ENCODE measurements at regions not wholly inside any gene's neighbourhood (a gene's known extent, or its start where the extent isn't known, plus 50 kb on each side); places are given as distances from the start of the nearest gene placed in this dataset.

GRCh38 chr1:194069168-194069830, 882.9 kb upstream of the B3GALT2 start:
- Mint-ChIP-seq H3K9me3 (no peaks in the 10 kb centered on the region), H3K4me1 (ENCODE audit: low read depth) (peaks cover 15% of the 10 kb centered on the region), H3K27ac (no peak overlapping the region), H3K27me3 (ENCODE audit: insufficient read depth) (no peaks in the 10 kb centered on the region), H3K36me3 (ENCODE audit: low read depth) (no peaks in the 10 kb centered on the region), H3K4me3 (no peak overlapping the region)
- TF ChIP-seq CTCF (IDR thresholded peaks at IDR 0.05), result no peak
- no peak for DNase-seq

GRCh38 chr1:194068446-194069167, 882.2 kb upstream of the B3GALT2 start:
- Mint-ChIP-seq H3K9me3 (no peaks in the 10 kb centered on the region), H3K27me3 (ENCODE audit: insufficient read depth) (no peaks in the 10 kb centered on the region), H3K36me3 (ENCODE audit: low read depth) (no peaks in the 10 kb centered on the region), H3K27ac (peak overlapping the region; percentile 3; the same call in 1 of the 2 replicates), H3K4me1 (ENCODE audit: low read depth) (peaks cover 15% of the 10 kb centered on the region), H3K4me3 (no peak overlapping the region)
- no peak for TF ChIP-seq CTCF (IDR thresholded peaks at IDR 0.05)
- no peak for DNase-seq

- DNase-seq, result peak; percentile 78
- no peaks in the 10 kb centered on the region for H3K9me3 Mint-ChIP-seq
- no peak overlapping the region for H3K4me3 Mint-ChIP-seq
- H3K27me3 Mint-ChIP-seq (ENCODE audit: insufficient read depth), result no peaks in the 10 kb centered on the region
- H3K4me1 Mint-ChIP-seq (ENCODE audit: low read depth), result peaks cover 19% of the 10 kb centered on the region
- TF ChIP-seq CTCF (IDR thresholded peaks at IDR 0.05), result no peak
- H3K36me3 Mint-ChIP-seq (ENCODE audit: low read depth), result no peaks in the 10 kb centered on the region
- H3K27ac Mint-ChIP-seq, result peak overlapping the region; percentile 3; the same call in 1 of the 2 replicates
Observed at GRCh38 chr1:194067772-194068171, 881.4 kb upstream of the B3GALT2 start.

- DNase-seq, result no peak
- Mint-ChIP-seq H3K36me3 (ENCODE audit: low read depth) (peaks cover 4% of the 10 kb centered on the region; the same call in 1 of the 2 replicates), H3K27ac (no peak overlapping the region), H3K27me3 (ENCODE audit: insufficient read depth) (no peaks in the 10 kb centered on the region), H3K4me1 (ENCODE audit: low read depth) (peaks cover 17% of the 10 kb centered on the region), H3K9me3 (no peaks in the 10 kb centered on the region), H3K4me3 (no peak overlapping the region)
- no peak for TF ChIP-seq CTCF (IDR thresholded peaks at IDR 0.05)
Observed at GRCh38 chr1:194062962-194063361, 876.5 kb upstream of the B3GALT2 start.

- peaks cover 12% of the 10 kb centered on the region for H3K4me1 Mint-ChIP-seq (ENCODE audit: low read depth)
- H3K4me3 Mint-ChIP-seq, result no peak overlapping the region
- H3K9me3 Mint-ChIP-seq, result no peaks in the 10 kb centered on the region
- H3K27me3 Mint-ChIP-seq (ENCODE audit: insufficient read depth), result no peaks in the 10 kb centered on the region
- no peak for TF ChIP-seq CTCF (IDR thresholded peaks at IDR 0.05)
- no peak overlapping the region for H3K27ac Mint-ChIP-seq
- H3K36me3 Mint-ChIP-seq (ENCODE audit: low read depth), result peaks cover 4% of the 10 kb centered on the region; the same call in 1 of the 2 replicates
- peak; percentile 4 for DNase-seq
Observed at GRCh38 chr1:194062526-194062925, 876.1 kb upstream of the B3GALT2 start.
